ENCODE measurements at regions not wholly inside any gene's neighbourhood (a gene's known extent, or its start where the extent isn't known, plus 50 kb on each side); places are given as distances from the start of the nearest gene placed in this dataset.

- TF ChIP-seq GATA2 (IDR thresholded peaks at IDR 0.05; ENCODE audit: low read depth, low read length), result no peak
- no peak for TF ChIP-seq GATA3 (IDR thresholded peaks at IDR 0.05; ENCODE audit: low read depth, low read length)
Measured at GRCh38 chr3:115380883-115381572, 233.9 kb upstream of the ZBTB20 start.

GRCh38 chr3:115381573-115381912 is 234.5 kb upstream of the ZBTB20 start:
- TF ChIP-seq GATA2 (IDR thresholded peaks at IDR 0.05; ENCODE audit: low read depth, low read length) (no peak; the same call in 1 of the 2 replicates), GATA3 (IDR thresholded peaks at IDR 0.05; ENCODE audit: low read depth, low read length) (no peak)

DNA sequence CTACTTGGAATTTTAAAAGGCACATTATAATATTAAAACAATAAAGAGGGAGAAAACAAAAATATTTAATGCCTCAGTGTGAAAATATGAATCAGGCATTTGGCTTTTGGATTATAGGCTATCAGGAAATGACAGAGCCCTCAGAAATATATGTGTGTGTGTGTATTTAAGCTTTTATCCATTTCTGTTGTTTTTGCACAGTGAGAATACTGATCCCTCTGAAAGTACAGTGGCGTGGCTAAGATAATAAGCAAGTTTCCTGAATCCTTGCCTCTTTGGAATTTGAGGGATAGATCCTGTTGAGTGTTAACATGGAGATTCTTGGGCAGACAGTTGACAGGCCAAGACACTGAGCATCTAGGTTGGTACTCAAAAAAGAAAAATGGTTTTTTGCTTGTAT is 234.8 kb upstream of the ZBTB20 start:
- no peak for TF ChIP-seq GATA3 (IDR thresholded peaks at IDR 0.05; ENCODE audit: low read depth, low read length)
- TF ChIP-seq GATA2 (IDR thresholded peaks at IDR 0.05; ENCODE audit: low read depth, low read length), result no peak

GRCh38 chr3:115384381-115384780 is 237.3 kb upstream of the ZBTB20 start:
- TF ChIP-seq GATA3 (IDR thresholded peaks at IDR 0.05; ENCODE audit: low read depth, low read length), result no peak
- TF ChIP-seq GATA2 (IDR thresholded peaks at IDR 0.05; ENCODE audit: low read depth, low read length), result no peak

DNA sequence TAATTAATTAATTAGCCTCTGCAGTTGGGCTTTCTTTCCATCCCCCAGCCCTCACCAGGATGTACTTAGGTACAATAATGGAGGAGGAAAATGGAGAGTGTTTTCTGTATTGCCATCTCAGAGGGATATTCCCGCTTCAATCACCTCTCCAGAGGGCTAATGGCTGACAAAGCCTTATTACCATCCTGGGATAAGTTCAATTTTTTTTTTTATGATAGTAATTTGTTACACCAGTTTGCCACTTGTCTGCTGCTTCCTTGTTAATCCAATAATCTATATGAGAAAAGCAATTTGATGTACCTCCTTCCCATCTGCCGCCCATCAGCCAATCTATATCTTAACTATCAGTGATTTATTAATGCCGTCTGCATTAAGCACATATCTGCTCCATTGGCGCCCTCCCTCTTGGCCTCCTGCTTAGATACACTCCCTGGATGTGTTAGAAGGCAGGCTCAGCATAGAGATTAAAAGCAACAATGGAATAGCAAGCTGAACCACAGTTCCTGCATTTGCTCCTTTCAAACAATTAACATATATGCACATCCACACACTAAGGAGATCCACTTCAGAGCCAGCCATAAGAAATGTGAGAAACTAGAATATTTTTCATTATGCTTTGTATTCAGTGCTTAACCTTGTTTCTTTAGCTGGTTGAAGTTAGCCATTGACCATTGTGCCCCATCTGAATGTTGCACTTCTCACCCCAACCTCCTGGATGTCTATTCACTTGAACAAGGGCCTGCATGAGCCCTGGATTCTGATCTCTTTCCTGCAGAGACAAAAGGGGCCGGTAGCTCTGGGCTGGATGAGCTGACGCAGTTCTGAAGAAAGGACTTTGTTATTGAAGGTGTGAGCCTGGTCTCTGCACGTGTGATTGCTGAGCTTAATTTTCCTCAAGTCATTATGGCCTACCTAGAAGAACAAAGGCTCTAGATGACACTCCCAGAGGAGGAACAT is 237.3 kb upstream of the GAP43 start:
- TF ChIP-seq GATA2 (IDR thresholded peaks at IDR 0.05; ENCODE audit: low read depth, low read length) (no peak), GATA3 (IDR thresholded peaks at IDR 0.05; ENCODE audit: low read depth, low read length) (no peak)

DNA sequence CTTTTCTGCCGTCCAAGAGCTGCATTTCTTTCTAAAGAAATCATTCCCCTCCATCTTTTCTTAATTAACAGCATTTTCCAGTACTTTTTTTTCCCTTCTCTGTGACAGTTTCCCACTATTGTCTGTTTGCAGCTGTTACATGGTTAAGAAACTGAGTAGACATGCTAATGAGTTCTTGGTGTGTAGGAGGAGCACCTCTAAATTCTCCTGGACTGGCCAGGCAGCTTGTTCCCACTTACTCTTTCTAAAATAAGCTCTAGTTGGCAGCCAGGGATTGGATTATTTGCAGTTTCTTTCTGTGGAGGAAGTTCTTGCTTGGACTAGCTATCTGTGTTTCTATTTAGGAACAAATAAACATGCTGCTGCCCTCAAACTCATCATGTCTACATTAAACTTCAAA is 235.1 kb upstream of the GAP43 start:
- TF ChIP-seq GATA3 (IDR thresholded peaks at IDR 0.05; ENCODE audit: low read depth, low read length), result no peak
- no peak for TF ChIP-seq GATA2 (IDR thresholded peaks at IDR 0.05; ENCODE audit: low read depth, low read length)

DNA sequence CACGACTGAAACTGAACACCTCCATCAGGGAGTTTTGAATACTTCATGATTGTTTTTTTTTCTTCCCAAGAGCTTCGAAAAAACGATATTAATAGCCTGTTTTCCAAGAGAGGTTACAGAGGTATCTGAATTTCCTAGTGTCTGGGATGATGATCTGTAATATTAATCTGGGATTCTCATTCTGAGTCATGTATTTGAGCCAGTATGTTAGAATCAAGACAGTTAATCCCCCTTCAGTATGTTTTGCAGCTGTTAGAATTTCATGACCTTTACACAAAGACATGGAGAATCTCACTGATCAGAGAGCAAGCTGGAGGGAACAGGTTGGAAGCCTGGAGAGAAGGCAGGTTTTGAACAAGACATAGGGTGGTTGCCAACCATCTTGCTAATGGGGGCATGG is 234.5 kb upstream of the GAP43 start:
- TF ChIP-seq GATA2 (IDR thresholded peaks at IDR 0.05; ENCODE audit: low read depth, low read length), result no peak
- TF ChIP-seq GATA3 (IDR thresholded peaks at IDR 0.05; ENCODE audit: low read depth, low read length), result no peak

- TF ChIP-seq GATA3 (IDR thresholded peaks at IDR 0.05; ENCODE audit: low read depth, low read length) (no peak), GATA2 (IDR thresholded peaks at IDR 0.05; ENCODE audit: low read depth, low read length) (no peak)
Measured at GRCh38 chr3:115396801-115397200, 226.5 kb upstream of the GAP43 start.

DNA sequence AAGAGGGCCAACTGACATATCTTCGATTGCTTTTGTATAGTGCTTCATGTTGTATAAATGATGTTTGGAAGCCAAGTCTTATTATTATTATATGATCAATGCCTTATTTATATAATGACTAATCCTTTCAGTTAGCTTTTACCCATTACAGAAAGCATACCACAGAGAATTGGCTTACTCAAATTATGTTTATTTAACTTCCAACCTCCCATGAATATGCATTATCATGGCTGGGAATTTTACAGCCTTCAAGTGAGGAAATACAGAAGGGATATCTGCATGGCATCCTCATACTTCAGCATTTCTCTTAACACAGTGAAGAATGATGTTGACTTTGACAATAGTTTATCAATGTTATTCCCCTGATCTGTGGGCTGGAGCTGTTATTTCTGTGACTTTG is 225.9 kb upstream of the GAP43 start:
- TF ChIP-seq GATA2 (IDR thresholded peaks at IDR 0.05; ENCODE audit: low read depth, low read length) (no peak), GATA3 (IDR thresholded peaks at IDR 0.05; ENCODE audit: low read depth, low read length) (no peak)

GRCh38 chr3:115398506-115398905 is 224.8 kb upstream of the GAP43 start:
- TF ChIP-seq GATA2 (IDR thresholded peaks at IDR 0.05; ENCODE audit: low read depth, low read length), result no peak
- TF ChIP-seq GATA3 (IDR thresholded peaks at IDR 0.05; ENCODE audit: low read depth, low read length), result no peak

DNA sequence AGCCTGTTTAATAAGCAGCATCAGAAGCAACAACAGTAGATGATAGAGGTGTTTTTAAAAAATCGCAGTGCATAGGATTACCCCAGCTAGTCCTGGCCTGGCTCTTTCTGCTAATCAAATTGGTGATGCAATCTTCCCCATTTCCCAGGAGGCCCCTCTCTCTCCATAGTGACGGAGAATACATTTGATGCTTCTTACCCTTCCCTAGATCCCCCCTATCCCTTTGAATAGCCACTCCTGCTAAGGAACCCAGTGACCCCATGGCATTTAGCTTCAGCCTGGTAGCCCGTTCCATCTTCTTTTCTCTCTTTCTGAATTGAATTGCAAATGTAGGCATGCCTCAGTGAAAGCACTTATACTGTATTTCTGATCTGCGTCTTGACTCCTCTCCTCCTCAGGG is 223.6 kb upstream of the GAP43 start:
- no peak for TF ChIP-seq GATA3 (IDR thresholded peaks at IDR 0.05; ENCODE audit: low read depth, low read length)
- no peak for TF ChIP-seq GATA2 (IDR thresholded peaks at IDR 0.05; ENCODE audit: low read depth, low read length)

- TF ChIP-seq GATA2 (IDR thresholded peaks at IDR 0.05; ENCODE audit: low read depth, low read length) (no peak), GATA3 (IDR thresholded peaks at IDR 0.05; ENCODE audit: low read depth, low read length) (no peak)
Measured at GRCh38 chr3:115401298-115401697, 222.0 kb upstream of the GAP43 start.

DNA sequence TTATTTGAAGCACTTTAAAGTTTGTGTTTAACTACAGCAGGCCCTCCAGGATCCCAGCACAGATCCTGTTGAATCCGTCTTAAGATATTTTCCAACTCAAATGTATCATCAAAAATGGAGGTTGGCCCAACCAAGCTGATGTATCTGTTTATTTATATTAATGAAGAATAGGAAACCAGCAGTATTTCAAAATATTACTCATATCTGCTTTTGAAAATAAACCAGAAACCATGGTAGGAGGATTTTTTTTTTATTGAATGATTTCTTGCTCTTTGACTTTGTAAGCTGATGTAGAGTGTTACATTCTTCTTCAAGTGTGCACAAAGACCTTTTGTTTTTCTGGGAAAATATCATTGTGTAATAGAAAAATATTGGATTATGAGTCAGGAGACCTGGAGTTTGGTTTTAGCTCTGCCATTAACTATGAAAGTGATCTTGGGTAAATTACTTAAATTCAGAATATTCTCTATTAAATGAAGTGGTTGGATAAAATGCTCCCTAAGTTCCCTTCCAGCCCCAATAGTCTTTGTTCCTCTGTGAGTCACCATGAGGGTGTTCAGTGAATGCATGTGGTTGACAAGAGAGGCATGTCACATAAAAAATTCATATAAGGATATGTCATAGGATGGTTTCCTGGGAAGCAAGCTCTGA is 221.3 kb upstream of the GAP43 start:
- TF ChIP-seq GATA3 (IDR thresholded peaks at IDR 0.05; ENCODE audit: low read depth, low read length) (no peak), GATA2 (IDR thresholded peaks at IDR 0.05; ENCODE audit: low read depth, low read length) (no peak)

- TF ChIP-seq GATA2 (IDR thresholded peaks at IDR 0.05; ENCODE audit: low read depth, low read length) (no peak), GATA3 (IDR thresholded peaks at IDR 0.05; ENCODE audit: low read depth, low read length) (no peak)
Measured at GRCh38 chr3:115402651-115403050, 220.7 kb upstream of the GAP43 start.

All from SH-SY5Y (cell line).